Cardiac fibroblast (primary cell): ENCODE measurements at regions not wholly inside any gene's neighbourhood (a gene's known extent, or its start where the extent isn't known, plus 50 kb on each side); places are given as distances from the start of the nearest gene placed in this dataset.
A peak's percentile ranks its signal among the peaks of the same experiment; 100 is the strongest.

Source experiments
- DNase-seq, 2 donors: peaks; one replicate each; pipeline versions ENCODE4 v3.0.0 to v3.0.0-alpha.2; 2010; ENCODE audit warnings: low read depth in 2 of 2
- H3K4me3 ChIP-seq, 2 donors: replicated peaks in 1 of 2; 1 replicate in 1 of 2; 2 replicates in 1 of 2; pipeline ENCODE4 v1.5.1; 2011; ENCODE audit warnings: low read depth in 2 of 2, low read length in 2 of 2, mild to moderate bottlenecking in 2 of 2, moderate library complexity in 1 of 2
- CTCF ChIP-seq: IDR thresholded peaks from one replicate; pipeline ENCODE4 v1.5.1; 2011; ENCODE audit warnings: low read depth, mild to moderate bottlenecking, low read length, inconsistent platforms

- TF ChIP-seq CTCF: no peak
- peak; percentile 40 to 61 for DNase-seq
- H3K4me3 ChIP-seq: no peak overlapping the region
These were observed 86.9 kb upstream of the IGF1 start for GRCh38 chr12:102567031-102567985.

- H3K4me3 ChIP-seq: no peak overlapping the region
- no peak for TF ChIP-seq CTCF
- DNase-seq: no peak
These were observed 85.2 kb upstream of the IGF1 start for GRCh38 chr12:102565555-102565954.

- TF ChIP-seq CTCF: no peak
- no peak for DNase-seq
- no peak overlapping the region for H3K4me3 ChIP-seq
These were observed 83.7 kb upstream of the IGF1 start for GRCh38 chr12:102564026-102564425.

GRCh38 chr12:102562836-102563425 lies 82.6 kb upstream of the IGF1 start:
- DNase-seq: no peak
- H3K4me3 ChIP-seq: no peak overlapping the region
- TF ChIP-seq CTCF: no peak

GRCh38 chr12:102551186-102551585 lies 70.8 kb upstream of the IGF1 start:
- TF ChIP-seq CTCF: no peak
- H3K4me3 ChIP-seq: no peak overlapping the region
- DNase-seq: no peak

- H3K4me3 ChIP-seq: no peak overlapping the region
- no peak for TF ChIP-seq CTCF
- no peak for DNase-seq
These were observed 69.3 kb upstream of the IGF1 start for GRCh38 chr12:102549691-102550090.
